ENCODE measurements at regions not wholly inside any gene's neighbourhood (a gene's known extent, or its start where the extent isn't known, plus 50 kb on each side); places are given as distances from the start of the nearest gene placed in this dataset.

DNA sequence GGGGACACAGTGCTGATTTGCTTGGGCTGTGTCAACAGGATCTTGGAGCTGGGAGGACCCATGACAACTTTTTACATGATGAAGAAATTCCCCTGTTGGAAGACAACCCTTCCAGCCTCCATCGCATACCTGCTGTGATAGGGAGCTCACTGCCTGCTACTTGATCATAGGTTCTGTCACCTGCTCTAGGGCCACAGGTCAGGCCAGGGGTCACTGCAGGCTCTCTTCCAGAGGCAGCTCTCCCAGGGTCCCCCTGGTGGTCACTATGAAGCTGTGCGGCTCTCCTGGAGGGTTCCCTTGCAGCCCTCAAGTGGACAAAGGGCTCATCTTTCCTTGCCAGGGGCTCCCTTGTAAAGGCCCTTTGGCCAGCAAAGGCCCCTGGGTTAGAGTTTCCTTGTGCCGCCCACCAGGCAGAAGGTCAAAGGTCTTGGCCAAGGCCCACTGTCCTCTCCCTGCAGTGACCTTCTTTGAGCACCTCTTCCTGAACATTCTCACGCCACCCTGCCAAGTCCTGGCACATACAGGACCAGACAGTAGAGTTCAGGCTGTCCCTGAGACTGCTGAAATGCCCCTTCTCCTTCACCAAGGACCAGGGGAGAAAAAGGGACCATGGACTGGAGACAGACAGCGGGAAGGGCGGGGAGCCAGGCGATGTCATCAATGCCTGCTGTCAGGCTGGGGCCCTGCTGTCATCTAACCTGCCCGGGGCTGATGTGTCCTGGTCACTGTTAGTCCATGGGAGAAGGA, 345.1 kb downstream of the DYSF start:
- Histone ChIP-seq H3K9ac (ENCODE audit: low read length) (no peak overlapping the region), H3F3A (ENCODE audit: insufficient read depth, low read length) (no peaks in the 10 kb centered on the region), H3K9me2 (replicated peaks; ENCODE audit: insufficient read depth, low read length) (no peaks in the 10 kb centered on the region), H3K9me3 (replicated peaks; ENCODE audit: insufficient read depth, low read length) (no peaks in the 10 kb centered on the region), H2AFZ (ENCODE audit: low read length) (no peak overlapping the region), H3K79me2 (ENCODE audit: low read length) (no peaks in the 10 kb centered on the region), H3K4me3 (ENCODE audit: low read length) (no peak overlapping the region), H3K27me3 (replicated peaks; ENCODE audit: insufficient read depth, low read length) (no peaks in the 10 kb centered on the region), H3K4me1 (ENCODE audit: low read length) (no peaks in the 10 kb centered on the region), H3K4me2 (ENCODE audit: low read depth, low read length) (no peak overlapping the region), H4K20me1 (ENCODE audit: insufficient read depth, low read length) (no peaks in the 10 kb centered on the region), H3K27ac (ENCODE audit: low read length) (no peak overlapping the region), H3K36me3 (replicated peaks; ENCODE audit: insufficient read depth, low read length) (no peaks in the 10 kb centered on the region)
- peak; percentile 24 for DNase-seq
- no peak for TF ChIP-seq EZH2phosphoT487 (IDR thresholded peaks at IDR 0.05; ENCODE audit: low read length)
- TF ChIP-seq CTCF (IDR thresholded peaks at IDR 0.05; ENCODE audit: low read length): peak; percentile 54

DNA sequence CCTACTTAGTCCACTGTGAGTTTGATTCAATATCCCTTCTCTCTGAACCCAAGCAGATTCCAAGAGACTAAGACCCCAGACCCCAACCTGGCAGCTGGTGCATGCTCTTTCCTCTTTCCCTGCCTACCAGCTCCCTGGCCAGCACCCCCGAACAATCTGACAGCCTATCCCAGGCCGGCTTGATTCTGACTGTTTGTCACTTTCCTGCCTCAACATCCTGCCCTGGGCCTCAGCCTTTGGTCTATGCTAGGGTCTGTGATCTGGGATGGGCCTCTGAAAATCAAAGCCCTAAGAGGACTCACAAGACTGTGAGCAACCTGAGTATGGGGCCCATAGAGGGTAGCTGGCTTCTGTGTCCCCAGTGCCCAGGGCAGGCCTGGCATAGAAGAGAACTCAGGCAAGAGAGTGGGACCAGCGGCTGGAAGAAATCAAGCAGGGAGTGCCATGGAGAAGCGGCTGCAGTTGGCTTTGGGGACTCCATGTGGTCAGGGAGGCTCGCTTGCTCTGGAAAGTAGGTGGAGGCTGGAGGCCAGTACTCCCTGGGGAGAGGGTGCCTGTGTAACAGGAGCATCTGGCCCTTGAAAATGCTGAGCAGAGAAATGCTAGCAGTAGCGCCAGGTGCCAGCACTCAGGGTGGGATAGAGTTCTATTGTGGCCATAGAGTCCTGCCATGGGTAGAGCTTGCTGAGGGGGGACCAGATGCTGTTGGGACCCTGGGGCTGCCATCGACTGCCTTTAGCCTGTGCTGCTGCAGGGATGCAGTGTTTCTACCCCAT, 343.9 kb downstream of the DYSF start:
- Histone ChIP-seq H3K27me3 (replicated peaks; ENCODE audit: insufficient read depth, low read length) (no peaks in the 10 kb centered on the region), H4K20me1 (ENCODE audit: insufficient read depth, low read length) (no peaks in the 10 kb centered on the region), H3K9me2 (replicated peaks; ENCODE audit: insufficient read depth, low read length) (no peaks in the 10 kb centered on the region), H3K79me2 (ENCODE audit: low read length) (no peaks in the 10 kb centered on the region), H3K36me3 (replicated peaks; ENCODE audit: insufficient read depth, low read length) (no peaks in the 10 kb centered on the region), H3K4me1 (ENCODE audit: low read length) (no peaks in the 10 kb centered on the region), H3K4me3 (ENCODE audit: low read length) (no peak overlapping the region), H2AFZ (ENCODE audit: low read length) (no peak overlapping the region), H3K9ac (ENCODE audit: low read length) (no peak overlapping the region), H3F3A (ENCODE audit: insufficient read depth, low read length) (no peaks in the 10 kb centered on the region), H3K4me2 (ENCODE audit: low read depth, low read length) (no peak overlapping the region), H3K27ac (ENCODE audit: low read length) (no peak overlapping the region), H3K9me3 (replicated peaks; ENCODE audit: insufficient read depth, low read length) (no peaks in the 10 kb centered on the region)
- TF ChIP-seq EZH2phosphoT487 (IDR thresholded peaks at IDR 0.05; ENCODE audit: low read length) (no peak), CTCF (IDR thresholded peaks at IDR 0.05; ENCODE audit: low read length) (no peak), EZH2 (optimal IDR thresholded peaks at IDR 0.05; ENCODE audit: low read depth, low read length) (no peak)
- no peak for DNase-seq

DNA sequence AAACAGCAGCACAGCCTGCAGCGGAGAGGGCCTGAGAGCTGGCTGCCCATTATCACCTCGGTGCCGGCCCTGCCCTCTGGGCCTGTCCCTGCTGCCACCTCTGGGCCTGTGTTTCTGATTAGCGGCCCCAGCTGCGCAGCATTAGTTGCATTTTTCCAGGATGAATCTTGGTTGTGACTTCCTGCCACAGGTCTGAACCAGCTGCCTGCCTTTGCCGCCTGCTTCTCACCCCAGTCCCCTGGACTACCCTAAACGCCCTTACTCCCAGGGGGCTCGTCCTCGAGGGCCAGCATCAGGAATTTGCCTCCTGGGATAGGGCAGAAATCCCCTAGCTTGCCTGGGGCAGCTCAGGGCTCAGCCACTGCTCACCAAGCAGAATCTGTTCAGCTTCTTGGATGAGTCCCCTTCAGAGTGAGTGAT, 342.8 kb downstream of the DYSF start:
- H3K9ac ChIP-seq (ENCODE audit: low read length): no peak overlapping the region
- no peaks in the 10 kb centered on the region for H3K9me2 ChIP-seq (replicated peaks; ENCODE audit: insufficient read depth, low read length)
- no peak overlapping the region for H3K4me3 ChIP-seq (ENCODE audit: low read length)
- no peaks in the 10 kb centered on the region for H3K79me2 ChIP-seq (ENCODE audit: low read length)
- DNase-seq: no peak
- H3K9me3 ChIP-seq (replicated peaks; ENCODE audit: insufficient read depth, low read length): no peaks in the 10 kb centered on the region
- no peaks in the 10 kb centered on the region for H3K4me1 ChIP-seq (ENCODE audit: low read length)
- no peaks in the 10 kb centered on the region for H3K36me3 ChIP-seq (replicated peaks; ENCODE audit: insufficient read depth, low read length)
- no peak overlapping the region for H3K4me2 ChIP-seq (ENCODE audit: low read depth, low read length)
- no peaks in the 10 kb centered on the region for H4K20me1 ChIP-seq (ENCODE audit: insufficient read depth, low read length)
- H3F3A ChIP-seq (ENCODE audit: insufficient read depth, low read length): no peaks in the 10 kb centered on the region
- H2AFZ ChIP-seq (ENCODE audit: low read length): no peak overlapping the region
- TF ChIP-seq EZH2phosphoT487 (IDR thresholded peaks at IDR 0.05; ENCODE audit: low read length): no peak
- TF ChIP-seq CTCF (IDR thresholded peaks at IDR 0.05; ENCODE audit: low read length): no peak
- no peak for TF ChIP-seq EZH2 (optimal IDR thresholded peaks at IDR 0.05; ENCODE audit: low read depth, low read length)
- no peak overlapping the region for H3K27ac ChIP-seq (ENCODE audit: low read length)
- no peaks in the 10 kb centered on the region for H3K27me3 ChIP-seq (replicated peaks; ENCODE audit: insufficient read depth, low read length)

All from MM.1S (cell line).